ENCODE measurements at regions not wholly inside any gene's neighbourhood (a gene's known extent, or its start where the extent isn't known, plus 50 kb on each side); places are given as distances from the start of the nearest gene placed in this dataset.

DNA sequence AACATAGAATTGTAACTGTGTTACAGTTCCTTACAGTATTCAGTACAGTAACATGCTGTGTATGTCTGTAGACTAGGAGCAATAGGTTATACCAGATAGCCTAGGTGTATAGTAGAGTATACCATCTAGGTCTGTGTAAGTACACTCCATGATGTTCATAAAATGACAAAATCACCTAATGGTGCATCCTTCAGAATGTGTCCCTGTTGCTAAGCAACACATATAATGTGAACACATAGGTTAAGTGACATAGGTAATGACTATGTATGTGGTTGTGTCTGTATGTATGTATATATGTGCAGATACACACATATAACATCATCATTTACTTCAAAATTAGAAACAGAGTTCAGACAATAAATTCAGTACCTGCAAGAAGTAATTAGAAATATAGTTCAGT lies 146.8 kb upstream of the GAP43 start:
- TF ChIP-seq, protein P1, sequence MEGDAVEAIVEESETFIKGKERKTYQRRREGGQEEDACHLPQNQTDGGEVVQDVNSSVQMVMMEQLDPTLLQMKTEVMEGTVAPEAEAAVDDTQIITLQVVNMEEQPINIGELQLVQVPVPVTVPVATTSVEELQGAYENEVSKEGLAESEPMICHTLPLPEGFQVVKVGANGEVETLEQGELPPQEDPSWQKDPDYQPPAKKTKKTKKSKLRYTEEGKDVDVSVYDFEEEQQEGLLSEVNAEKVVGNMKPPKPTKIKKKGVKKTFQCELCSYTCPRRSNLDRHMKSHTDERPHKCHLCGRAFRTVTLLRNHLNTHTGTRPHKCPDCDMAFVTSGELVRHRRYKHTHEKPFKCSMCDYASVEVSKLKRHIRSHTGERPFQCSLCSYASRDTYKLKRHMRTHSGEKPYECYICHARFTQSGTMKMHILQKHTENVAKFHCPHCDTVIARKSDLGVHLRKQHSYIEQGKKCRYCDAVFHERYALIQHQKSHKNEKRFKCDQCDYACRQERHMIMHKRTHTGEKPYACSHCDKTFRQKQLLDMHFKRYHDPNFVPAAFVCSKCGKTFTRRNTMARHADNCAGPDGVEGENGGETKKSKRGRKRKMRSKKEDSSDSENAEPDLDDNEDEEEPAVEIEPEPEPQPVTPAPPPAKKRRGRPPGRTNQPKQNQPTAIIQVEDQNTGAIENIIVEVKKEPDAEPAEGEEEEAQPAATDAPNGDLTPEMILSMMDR (IDR thresholded peaks at IDR 0.05; ENCODE audit: low read depth, low read length), result no peak
- TF ChIP-seq POLR2A (IDR thresholded peaks at IDR 0.05; ENCODE audit: extremely low read depth, insufficient read length) (no peak), MYC (IDR thresholded peaks at IDR 0.05; ENCODE audit: low read depth, low read length) (no peak)
- TF ChIP-seq, protein P2, sequence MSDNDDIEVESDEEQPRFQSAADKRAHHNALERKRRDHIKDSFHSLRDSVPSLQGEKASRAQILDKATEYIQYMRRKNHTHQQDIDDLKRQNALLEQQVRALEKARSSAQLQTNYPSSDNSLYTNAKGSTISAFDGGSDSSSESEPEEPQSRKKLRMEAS (IDR thresholded peaks at IDR 0.05; ENCODE audit: low read depth, low read length), result no peak
